MM.1S (cell line): ENCODE measurements at regions not wholly inside any gene's neighbourhood (a gene's known extent, or its start where the extent isn't known, plus 50 kb on each side); places are given as distances from the start of the nearest gene placed in this dataset.

Experiments used
- DNase-seq: peaks from one replicate; pipeline ENCODE4 v3.0.0-alpha.2; 2015
- H2AFZ ChIP-seq: fragments of 300-600 bp; sonication (generic); 2 replicates; pipeline ENCODE4 v1.6.0; 2016; ENCODE audit warnings: antibody characterized with exemption, low read length
- H3F3A ChIP-seq: fragments of 300-600 bp; sonication (generic); 2 replicates; pipeline ENCODE4 v1.6.1; 2016; ENCODE audit warnings: mild to moderate bottlenecking, antibody characterized with exemption, low read length, moderate library complexity, mixed read lengths; ENCODE audit not compliant: insufficient read depth
- H3K27ac ChIP-seq: fragments of 300-600 bp; sonication (generic); 2 replicates; pipeline ENCODE4 v1.5.1; 2016; ENCODE audit warnings: mild to moderate bottlenecking, low read length
- H3K27me3 ChIP-seq: fragments of 300-600 bp; sonication (generic); replicated peaks from 2 replicates; pipeline ENCODE4 v1.6.0; 2016; ENCODE audit warnings: low read length; ENCODE audit not compliant: insufficient read depth
- H3K36me3 ChIP-seq: fragments of 300-600 bp; sonication (generic); replicated peaks from 2 replicates; pipeline ENCODE4 v1.6.1; 2016; ENCODE audit warnings: mild to moderate bottlenecking, low read length, mixed read lengths; ENCODE audit not compliant: insufficient read depth
- H3K4me1 ChIP-seq: fragments of 300-600 bp; sonication (generic); 2 replicates; pipeline ENCODE4 v1.6.1; 2016; ENCODE audit warnings: low read length, mixed read lengths
- H3K4me2 ChIP-seq: fragments of 300-600 bp; sonication (generic); 2 replicates; pipeline ENCODE4 v1.6.0; 2016; ENCODE audit warnings: low read depth, low read length
- H3K4me3 ChIP-seq: fragments of 300-600 bp; sonication (generic); 2 replicates; pipeline ENCODE4 v1.5.1; 2016; ENCODE audit warnings: low read length, mixed read lengths
- H3K79me2 ChIP-seq: fragments of 300-600 bp; sonication (generic); 2 replicates; pipeline ENCODE4 v1.6.1; 2016; ENCODE audit warnings: mixed run types, low read length, mixed read lengths
- H3K9ac ChIP-seq: fragments of 300-600 bp; sonication (generic); 2 replicates; pipeline ENCODE4 v1.6.1; 2016; ENCODE audit warnings: low read length, mixed read lengths
- H3K9me2 ChIP-seq: fragments of 300-600 bp; sonication (generic); replicated peaks from 2 replicates; pipeline ENCODE4 v1.6.1; 2016; ENCODE audit warnings: mild to moderate bottlenecking, low read length, mixed read lengths; ENCODE audit not compliant: insufficient read depth
- H3K9me3 ChIP-seq: fragments of 300-600 bp; sonication (generic); replicated peaks from 2 replicates; pipeline ENCODE4 v1.6.1; 2016; ENCODE audit warnings: mild to moderate bottlenecking, low read length, mixed read lengths; ENCODE audit not compliant: insufficient read depth
- H4K20me1 ChIP-seq: fragments of 300-600 bp; sonication (generic); 2 replicates; pipeline ENCODE4 v1.6.1; 2016; ENCODE audit warnings: mild to moderate bottlenecking, low read length, moderate library complexity, mixed read lengths; ENCODE audit not compliant: insufficient read depth
- EZH2 ChIP-seq: fragments of 300-600 bp; sonication (generic); optimal IDR thresholded peaks from 2 replicates; pipeline ENCODE3; 2017; ENCODE audit warnings: low read depth, mild to moderate bottlenecking, antibody characterized with exemption, low read length, mixed read lengths
- EZH2phosphoT487 ChIP-seq: fragments of 300-600 bp; sonication (generic); IDR thresholded peaks from 2 replicates; pipeline ENCODE4 v1.6.1; 2018; ENCODE audit warnings: antibody characterized with exemption, low read length
- TF ChIP-seq, protein P1 (sequence below): fragments of 300-600 bp; sonication (generic); IDR thresholded peaks from 2 replicates; pipeline ENCODE4 v1.5.1; 2016; ENCODE audit warnings: antibody characterized with exemption, low read length, mixed read lengths

DNA sequence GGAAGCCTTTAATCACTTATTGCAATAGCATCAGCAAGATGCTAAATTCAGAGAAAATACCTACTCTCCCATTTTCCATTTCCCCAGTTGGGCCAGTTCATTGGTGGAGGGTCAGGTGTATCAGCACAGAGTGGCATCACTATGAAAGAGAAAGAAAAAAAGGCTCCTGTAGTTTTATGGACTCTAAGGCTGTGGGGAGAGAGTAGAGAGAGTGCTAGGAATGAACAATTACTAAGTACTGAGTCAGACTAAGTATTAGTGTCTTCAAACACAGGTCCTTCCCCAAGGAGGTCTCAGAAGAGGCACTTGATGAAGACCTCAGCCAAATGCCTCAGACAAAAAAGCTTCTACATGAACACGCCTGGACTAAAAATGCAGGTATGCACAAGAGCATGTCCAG lies 1061.9 kb downstream of the FSTL5 start:
- no peaks in the 10 kb centered on the region for H3K79me2 ChIP-seq
- H4K20me1 ChIP-seq, result no peaks in the 10 kb centered on the region
- DNase-seq, result no peak
- no peak overlapping the region for H3K4me3 ChIP-seq
- no peaks in the 10 kb centered on the region for H3K9me3 ChIP-seq
- H3F3A ChIP-seq, result no peaks in the 10 kb centered on the region
- H3K9ac ChIP-seq, result no peak overlapping the region
- no peaks in the 10 kb centered on the region for H3K4me1 ChIP-seq
- TF ChIP-seq EZH2, result no peak
- TF ChIP-seq, protein P1, sequence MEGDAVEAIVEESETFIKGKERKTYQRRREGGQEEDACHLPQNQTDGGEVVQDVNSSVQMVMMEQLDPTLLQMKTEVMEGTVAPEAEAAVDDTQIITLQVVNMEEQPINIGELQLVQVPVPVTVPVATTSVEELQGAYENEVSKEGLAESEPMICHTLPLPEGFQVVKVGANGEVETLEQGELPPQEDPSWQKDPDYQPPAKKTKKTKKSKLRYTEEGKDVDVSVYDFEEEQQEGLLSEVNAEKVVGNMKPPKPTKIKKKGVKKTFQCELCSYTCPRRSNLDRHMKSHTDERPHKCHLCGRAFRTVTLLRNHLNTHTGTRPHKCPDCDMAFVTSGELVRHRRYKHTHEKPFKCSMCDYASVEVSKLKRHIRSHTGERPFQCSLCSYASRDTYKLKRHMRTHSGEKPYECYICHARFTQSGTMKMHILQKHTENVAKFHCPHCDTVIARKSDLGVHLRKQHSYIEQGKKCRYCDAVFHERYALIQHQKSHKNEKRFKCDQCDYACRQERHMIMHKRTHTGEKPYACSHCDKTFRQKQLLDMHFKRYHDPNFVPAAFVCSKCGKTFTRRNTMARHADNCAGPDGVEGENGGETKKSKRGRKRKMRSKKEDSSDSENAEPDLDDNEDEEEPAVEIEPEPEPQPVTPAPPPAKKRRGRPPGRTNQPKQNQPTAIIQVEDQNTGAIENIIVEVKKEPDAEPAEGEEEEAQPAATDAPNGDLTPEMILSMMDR, result no peak
- no peak for TF ChIP-seq EZH2phosphoT487
- no peak overlapping the region for H3K27ac ChIP-seq
- no peak overlapping the region for H2AFZ ChIP-seq
- H3K27me3 ChIP-seq, result no peaks in the 10 kb centered on the region
- no peaks in the 10 kb centered on the region for H3K9me2 ChIP-seq
- H3K36me3 ChIP-seq, result no peaks in the 10 kb centered on the region
- H3K4me2 ChIP-seq, result no peak overlapping the region

- Histone ChIP-seq H3K27ac (no peak overlapping the region), H4K20me1 (no peaks in the 10 kb centered on the region), H3K9me3 (no peaks in the 10 kb centered on the region), H3K9ac (no peak overlapping the region), H3K79me2 (no peaks in the 10 kb centered on the region), H3K9me2 (no peaks in the 10 kb centered on the region), H2AFZ (no peak overlapping the region), H3K4me3 (no peak overlapping the region), H3K27me3 (no peaks in the 10 kb centered on the region), H3F3A (no peaks in the 10 kb centered on the region), H3K4me1 (no peaks in the 10 kb centered on the region), H3K4me2 (no peak overlapping the region), H3K36me3 (no peaks in the 10 kb centered on the region)
- TF ChIP-seq EZH2phosphoT487, result no peak
- TF ChIP-seq EZH2, result no peak
- TF ChIP-seq, protein P1, result no peak
- DNase-seq, result no peak
Measured at GRCh38 chr4:161097821-161098220, 1066.0 kb downstream of the FSTL5 start.

DNA sequence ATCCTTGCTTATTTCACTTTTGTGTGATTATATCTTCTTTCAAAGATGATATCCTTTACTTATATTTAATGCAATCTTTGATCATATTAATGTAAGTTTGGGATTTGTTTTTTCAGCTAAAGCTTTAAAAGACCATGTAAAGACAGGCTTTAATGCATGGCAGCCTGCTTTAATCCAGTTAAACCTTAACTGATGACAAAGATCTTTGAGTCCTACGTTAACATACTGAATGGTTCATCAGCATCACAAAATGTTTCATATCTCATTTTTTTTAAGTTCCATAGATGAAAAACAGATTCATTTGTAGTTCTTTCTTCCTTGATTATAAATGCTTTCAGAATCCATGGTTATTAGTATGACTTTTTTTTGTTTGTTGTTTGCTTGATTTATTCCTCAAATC lies 1102.8 kb downstream of the FSTL5 start:
- no peaks in the 10 kb centered on the region for H3K36me3 ChIP-seq
- DNase-seq, result no peak
- no peaks in the 10 kb centered on the region for H3K79me2 ChIP-seq
- no peak overlapping the region for H3K27ac ChIP-seq
- no peaks in the 10 kb centered on the region for H3K4me1 ChIP-seq
- H3K4me3 ChIP-seq, result no peak overlapping the region
- no peak overlapping the region for H3K4me2 ChIP-seq
- H4K20me1 ChIP-seq, result no peaks in the 10 kb centered on the region
- TF ChIP-seq EZH2 (no peak), EZH2phosphoT487 (no peak)
- TF ChIP-seq, protein P1, result no peak
- H3F3A ChIP-seq, result no peaks in the 10 kb centered on the region
- no peaks in the 10 kb centered on the region for H3K9me3 ChIP-seq
- H3K9me2 ChIP-seq, result no peaks in the 10 kb centered on the region
- H3K27me3 ChIP-seq, result no peaks in the 10 kb centered on the region
- no peak overlapping the region for H3K9ac ChIP-seq
- no peak overlapping the region for H2AFZ ChIP-seq
